Stimulated activated CD4-positive, alpha-beta T cell treated with anti-CD3 and anti-CD28 coated beads, Interleukin-1b, Interleukin-23, amount 100 ng/mL, for 24 hours (primary cell): ENCODE measurements at regions not wholly inside any gene's neighbourhood (a gene's known extent, or its start where the extent isn't known, plus 50 kb on each side); places are given as distances from the start of the nearest gene placed in this dataset.

Experiments used
- DNase-seq, 4 experiments: peaks; one replicate each; pipeline ENCODE4 v3.0.0-alpha.2; 2020; ENCODE audit warnings: low read depth in 4 of 4, low spot score in 1 of 4

DNA sequence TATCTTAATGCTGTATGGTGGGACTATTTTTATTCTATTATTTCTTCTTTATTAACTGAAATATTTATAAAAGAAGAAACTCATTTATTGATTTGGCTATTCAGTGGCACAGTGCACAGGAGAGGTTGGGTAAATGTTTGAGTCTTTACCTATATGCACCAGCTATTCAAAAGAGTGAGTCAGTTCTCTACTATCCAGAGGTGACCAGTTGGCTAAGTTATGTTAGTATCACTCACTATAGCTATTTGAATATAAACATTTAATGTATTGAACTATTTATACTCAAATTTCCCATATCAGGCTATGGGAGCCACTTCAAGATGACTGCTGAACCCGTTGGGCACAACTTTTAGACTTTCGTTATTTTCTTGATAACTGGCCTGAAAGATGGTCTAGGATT lies 106.1 kb upstream of the VEGFC start:
- DNase-seq, result no peak

GRCh38 chr4:176902710-176903323 lies 110.1 kb upstream of the VEGFC start:
- DNase-seq, result no peak

DNA sequence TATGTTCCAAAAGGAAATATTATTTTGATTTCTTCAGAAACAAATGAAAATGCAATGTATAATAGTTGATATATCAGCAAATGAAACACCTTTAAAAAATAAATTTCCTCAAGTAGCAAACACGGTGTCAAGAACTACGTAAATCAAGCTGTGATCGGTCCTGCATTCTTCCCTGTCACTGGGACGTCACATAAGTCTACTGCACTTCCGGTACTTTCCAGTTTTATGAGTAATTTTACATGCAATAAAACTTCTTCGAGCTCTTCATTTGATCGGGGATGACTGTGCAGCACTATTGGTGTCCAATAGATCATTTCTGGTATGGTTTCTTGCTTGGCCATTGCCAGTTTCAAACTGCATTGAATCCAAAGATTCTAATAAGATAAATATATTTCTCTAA lies 114.0 kb upstream of the VEGFC start:
- no peak for DNase-seq

- no peak for DNase-seq
Measured at GRCh38 chr4:176910646-176911045, 117.9 kb upstream of the VEGFC start.

- DNase-seq, result no peak
Measured at GRCh38 chr4:176919631-176920030, 126.9 kb upstream of the VEGFC start.

DNA sequence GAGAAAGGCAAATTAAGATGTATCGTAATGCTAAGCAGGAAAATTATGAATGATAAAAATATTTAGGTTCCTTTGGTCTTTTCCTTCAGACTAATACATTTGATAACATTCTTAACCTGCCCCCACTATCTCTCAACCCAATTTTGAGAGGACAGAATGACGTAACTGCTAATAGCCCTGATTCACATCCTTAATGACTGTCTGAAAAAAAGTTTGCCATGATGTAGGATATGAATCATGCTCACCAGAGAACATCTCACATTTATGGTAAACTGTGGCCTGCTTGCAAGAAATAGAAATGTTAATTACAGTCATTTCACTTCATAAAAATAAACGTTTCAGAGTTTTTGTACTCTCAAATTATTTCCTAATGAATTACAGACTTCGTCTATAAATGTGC lies 128.0 kb upstream of the VEGFC start:
- no peak for DNase-seq

- DNase-seq, result no peak
Measured at GRCh38 chr4:176921256-176921655, 128.5 kb upstream of the VEGFC start.

- DNase-seq, result no peak
Measured at GRCh38 chr4:176924238-176924637, 131.5 kb upstream of the VEGFC start.

DNA sequence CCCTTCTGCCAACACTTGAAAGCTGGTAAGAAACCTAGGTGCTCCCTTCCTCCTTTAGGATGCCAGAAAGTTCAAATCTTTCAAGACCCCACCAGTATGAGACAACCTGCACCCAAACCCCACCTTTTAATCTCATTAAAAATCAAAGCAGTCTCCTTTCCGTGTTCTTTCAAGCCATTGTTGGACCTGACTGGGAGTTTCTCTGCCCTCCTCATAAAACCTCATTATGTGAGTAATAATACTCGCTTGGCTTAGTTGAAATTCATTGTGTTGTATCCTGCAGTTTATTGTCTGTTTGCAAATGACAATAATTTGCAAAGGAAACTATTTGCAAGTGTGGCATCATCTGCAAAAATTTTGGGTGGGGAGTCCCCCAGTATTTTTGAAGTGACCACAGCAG lies 133.2 kb upstream of the VEGFC start:
- DNase-seq, result no peak

- no peak for DNase-seq
Measured at GRCh38 chr4:176927117-176927516, 134.4 kb upstream of the VEGFC start.

- no peak for DNase-seq
Measured at GRCh38 chr4:176927664-176928063, 134.9 kb upstream of the VEGFC start.

DNA sequence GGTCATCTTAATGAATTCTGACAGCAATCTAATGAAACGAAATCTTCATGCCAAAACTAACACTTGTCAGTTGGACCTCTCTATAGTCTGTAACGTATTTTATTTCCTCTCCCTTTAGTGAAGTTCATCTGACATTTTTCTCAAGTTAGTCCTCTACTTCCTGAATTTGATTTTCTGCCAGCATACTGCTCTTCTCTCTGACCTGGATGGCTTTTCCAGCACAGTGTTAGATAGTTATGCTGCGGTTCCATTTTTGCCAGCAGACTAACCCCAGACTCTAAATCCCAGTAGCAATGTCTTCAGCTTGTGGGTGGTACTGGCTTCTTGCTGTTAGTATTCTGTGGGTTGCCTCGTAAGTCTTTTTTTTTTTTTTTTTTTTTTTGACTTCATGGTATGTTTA lies 146.7 kb upstream of the VEGFC start:
- DNase-seq, result no peak

DNA sequence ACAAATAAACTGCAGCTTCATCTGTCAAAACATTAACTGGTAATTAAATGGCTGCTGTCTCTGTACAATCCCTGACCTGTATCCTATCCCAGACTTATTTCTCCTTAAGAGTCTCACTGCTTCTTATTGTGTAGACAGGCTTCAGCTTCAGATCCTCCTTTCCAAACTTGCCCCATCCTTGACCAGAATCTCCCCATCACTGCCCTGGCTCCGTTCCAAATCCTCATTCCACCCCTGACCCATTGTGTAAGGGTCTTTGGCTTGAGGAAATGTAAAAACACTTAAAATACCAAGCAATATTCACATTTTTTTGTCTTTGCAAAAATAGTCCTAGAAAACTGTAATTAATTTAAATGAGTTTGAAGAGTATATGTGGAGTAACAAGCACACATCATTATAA lies 152.6 kb upstream of the VEGFC start:
- DNase-seq, result no peak

DNA sequence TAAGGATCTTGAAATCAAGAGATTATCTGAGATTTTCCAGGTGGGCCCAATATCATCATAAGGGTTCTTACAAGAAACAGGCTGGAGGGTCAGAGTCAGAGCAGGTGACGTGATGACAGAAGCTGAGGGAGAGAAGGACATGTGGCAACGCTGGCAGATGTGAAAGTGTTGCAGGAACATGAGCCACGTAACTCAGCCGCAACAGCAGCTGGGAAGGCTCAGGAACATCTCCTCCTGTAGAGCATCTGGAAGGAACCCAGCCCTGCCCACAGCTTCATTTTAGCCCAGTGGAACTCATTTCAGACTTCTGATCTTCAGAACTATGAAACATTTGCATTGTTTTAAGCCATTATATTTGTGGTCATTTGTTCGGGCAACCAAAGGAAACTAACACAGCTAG lies 156.3 kb upstream of the VEGFC start:
- no peak for DNase-seq

DNA sequence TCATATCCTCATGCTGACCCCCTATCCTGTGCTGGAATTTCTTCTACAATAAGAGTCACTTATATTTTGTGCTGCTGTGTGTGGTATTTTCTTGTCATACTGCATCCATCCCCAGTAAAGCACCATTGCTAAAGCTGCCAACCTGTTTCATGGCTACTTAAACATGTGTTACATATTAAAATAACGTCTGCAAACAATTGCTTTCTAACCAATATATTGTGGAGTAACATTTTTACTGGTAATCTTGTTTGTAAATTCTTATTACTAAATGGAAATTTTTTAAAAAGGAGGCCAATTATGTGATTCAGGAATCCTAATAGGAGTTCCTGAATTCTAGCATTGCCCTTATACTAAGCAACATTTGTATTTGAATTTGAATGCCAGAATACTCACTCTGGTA lies 160.3 kb upstream of the VEGFC start:
- DNase-seq, result no peak

DNA sequence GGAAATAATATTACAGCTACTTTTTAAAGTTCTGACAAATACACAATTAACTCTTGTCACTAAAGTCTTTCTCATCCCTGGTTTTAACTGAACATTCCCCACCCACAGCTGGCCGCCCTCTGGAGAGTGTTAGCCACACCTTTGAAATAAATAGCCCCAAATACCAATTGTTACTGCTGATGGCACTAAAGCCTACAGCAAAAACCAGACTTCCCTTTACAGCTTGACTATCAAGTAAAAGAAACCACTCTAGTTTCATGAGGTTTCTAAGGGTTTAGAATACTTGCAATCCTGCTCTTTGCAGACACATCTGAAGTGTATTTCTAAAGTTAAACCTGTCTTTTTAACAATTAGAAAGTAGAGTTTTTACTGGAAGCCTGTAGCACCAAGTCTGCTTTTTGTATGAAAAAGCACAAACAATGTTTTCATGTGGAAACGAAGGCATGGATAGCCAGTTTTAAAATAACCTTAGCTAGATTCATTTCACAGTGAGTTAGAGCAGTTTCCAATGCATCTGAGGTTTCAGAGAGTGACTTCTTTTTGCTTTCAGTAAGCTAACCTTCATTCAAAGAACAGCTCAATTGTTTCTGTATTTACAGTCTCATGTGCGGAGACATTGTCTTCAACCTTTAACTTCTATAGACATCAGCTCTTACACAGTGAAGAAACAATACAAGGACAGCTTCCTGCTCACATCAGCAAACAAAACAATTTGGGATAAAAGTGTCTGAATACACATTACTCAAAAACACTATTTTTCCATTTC lies 164.8 kb upstream of the VEGFC start:
- no peak for DNase-seq

GRCh38 chr4:176959980-176960379 lies 167.3 kb upstream of the VEGFC start:
- no peak for DNase-seq

DNA sequence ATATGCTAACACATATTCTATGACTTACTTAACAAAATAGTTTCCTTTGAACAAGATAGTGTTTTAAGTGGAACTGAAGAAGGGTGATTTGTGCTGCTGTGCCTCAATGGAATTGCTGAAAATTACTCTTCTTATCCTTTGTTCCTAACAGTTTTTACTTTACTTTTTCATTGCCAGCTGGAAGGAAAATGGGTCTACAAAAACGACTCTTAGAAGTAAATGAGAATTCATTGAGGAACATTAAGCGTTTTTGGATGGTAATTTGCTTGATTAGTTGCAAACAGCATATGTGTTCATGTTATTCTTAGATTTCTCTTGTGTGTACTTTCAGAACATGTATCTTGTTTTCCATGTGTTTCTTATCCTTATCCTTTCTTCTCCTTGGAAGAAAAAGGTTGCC lies 170.4 kb upstream of the VEGFC start:
- no peak for DNase-seq

GRCh38 chr4:176964116-176964691 lies 171.5 kb upstream of the VEGFC start:
- no peak for DNase-seq

GRCh38 chr4:176967586-176967985 lies 174.9 kb upstream of the VEGFC start:
- DNase-seq, result no peak

DNA sequence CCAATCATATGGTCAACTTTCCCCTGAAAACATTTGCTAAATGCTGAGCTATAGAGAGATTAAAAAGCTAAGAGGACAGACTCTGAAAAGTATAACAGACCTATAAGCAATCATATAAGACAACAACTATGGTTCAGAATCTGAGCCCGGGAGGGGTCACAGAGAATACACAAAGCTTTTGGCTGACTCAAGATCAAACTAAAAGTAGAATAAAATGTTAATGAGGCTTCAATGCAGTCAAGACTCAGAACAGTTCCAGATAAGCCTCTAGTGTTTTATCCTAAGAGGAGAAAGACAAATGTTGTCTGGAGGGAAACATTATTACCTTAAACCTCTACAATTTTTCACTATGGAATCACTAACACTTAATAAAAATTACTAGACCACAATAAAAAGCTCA lies 175.4 kb upstream of the VEGFC start:
- no peak for DNase-seq

- DNase-seq, result no peak
Measured at GRCh38 chr4:176969011-176969410, 176.3 kb upstream of the VEGFC start.

GRCh38 chr4:176970853-176971252 lies 178.1 kb upstream of the VEGFC start:
- no peak for DNase-seq
